ENCODE measurements at regions not wholly inside any gene's neighbourhood (a gene's known extent, or its start where the extent isn't known, plus 50 kb on each side); places are given as distances from the start of the nearest gene placed in this dataset.

DNA sequence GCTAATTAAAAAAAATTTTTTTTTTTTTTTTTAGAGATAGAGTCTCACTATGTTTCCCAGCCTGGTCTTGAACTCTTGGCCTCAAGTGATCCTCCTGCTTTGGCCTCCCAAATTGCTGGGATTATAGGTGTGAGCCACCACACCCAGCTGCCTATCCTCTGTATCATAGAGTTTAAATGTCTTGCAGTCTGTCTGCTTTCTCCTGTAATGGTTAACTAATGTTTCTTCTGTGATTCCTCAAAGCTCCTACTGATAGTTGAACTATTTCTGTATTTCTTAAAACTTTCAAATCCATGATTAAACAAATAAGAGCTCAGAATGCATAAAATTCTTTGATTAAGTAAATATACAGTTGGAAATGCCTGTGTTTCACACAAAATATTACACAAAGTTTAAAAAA is 115.4 kb upstream of the TPM1 start:
- TF ChIP-seq CTCF (IDR thresholded peaks at IDR 0.05) (no peak), POLR2A (IDR thresholded peaks at IDR 0.05) (no peak)

Measured in body of pancreas (tissue), 4 donors.